ENCODE measurements at regions not wholly inside any gene's neighbourhood (a gene's known extent, or its start where the extent isn't known, plus 50 kb on each side); places are given as distances from the start of the nearest gene placed in this dataset.

DNA sequence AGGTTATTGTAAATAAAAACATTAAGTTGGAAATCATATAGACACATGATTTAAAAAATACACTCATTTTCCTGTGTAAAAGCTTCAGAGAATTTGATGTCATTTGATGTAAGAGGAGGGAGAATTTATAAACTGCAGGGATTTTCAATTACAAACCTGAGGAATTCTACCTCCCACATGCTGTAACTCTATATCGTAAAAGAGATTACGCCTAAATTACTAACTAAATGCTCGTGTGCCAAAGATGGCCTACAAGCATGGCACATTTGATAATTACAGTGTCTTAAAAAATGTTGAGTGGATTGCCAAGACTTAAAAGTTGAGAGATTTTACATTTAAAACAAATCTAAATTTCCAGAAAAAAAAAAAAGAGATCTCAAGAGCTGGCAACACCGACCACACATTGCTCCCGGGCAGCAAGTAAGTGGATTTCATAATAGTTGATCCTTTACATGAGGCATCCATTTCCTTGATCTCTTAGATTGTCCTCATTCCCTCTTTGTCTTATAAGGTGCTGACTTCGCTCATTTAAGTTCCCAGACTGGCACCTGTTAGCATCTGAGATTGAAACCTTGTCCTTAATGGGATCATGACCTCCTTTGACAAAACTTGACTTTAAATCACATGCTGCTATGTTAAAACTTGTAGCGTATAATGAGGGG lies 840.3 kb upstream of the ZEB2 start:
- no peak overlapping the region for H3K4me3 ChIP-seq (ENCODE audit: low read depth in 1 of 2, low read length in 1 of 2)
- TF ChIP-seq, protein P1, sequence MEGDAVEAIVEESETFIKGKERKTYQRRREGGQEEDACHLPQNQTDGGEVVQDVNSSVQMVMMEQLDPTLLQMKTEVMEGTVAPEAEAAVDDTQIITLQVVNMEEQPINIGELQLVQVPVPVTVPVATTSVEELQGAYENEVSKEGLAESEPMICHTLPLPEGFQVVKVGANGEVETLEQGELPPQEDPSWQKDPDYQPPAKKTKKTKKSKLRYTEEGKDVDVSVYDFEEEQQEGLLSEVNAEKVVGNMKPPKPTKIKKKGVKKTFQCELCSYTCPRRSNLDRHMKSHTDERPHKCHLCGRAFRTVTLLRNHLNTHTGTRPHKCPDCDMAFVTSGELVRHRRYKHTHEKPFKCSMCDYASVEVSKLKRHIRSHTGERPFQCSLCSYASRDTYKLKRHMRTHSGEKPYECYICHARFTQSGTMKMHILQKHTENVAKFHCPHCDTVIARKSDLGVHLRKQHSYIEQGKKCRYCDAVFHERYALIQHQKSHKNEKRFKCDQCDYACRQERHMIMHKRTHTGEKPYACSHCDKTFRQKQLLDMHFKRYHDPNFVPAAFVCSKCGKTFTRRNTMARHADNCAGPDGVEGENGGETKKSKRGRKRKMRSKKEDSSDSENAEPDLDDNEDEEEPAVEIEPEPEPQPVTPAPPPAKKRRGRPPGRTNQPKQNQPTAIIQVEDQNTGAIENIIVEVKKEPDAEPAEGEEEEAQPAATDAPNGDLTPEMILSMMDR (IDR thresholded peaks at IDR 0.05): no peak
- no peak overlapping the region for H3K27ac ChIP-seq
- H3K27me3 ChIP-seq: no peaks in the 10 kb centered on the region
- H3K4me1 ChIP-seq (ENCODE audit: control insufficient read depth in 1 of 2, insufficient read depth in 1 of 2, low read depth in 1 of 2, low read length in 1 of 2): no peaks in the 10 kb centered on the region
- no peaks in the 10 kb centered on the region for H3K36me3 ChIP-seq
- H3K9me3 ChIP-seq: no peaks in the 10 kb centered on the region

- H3K27ac ChIP-seq: no peak overlapping the region
- no peak overlapping the region for H3K4me3 ChIP-seq (ENCODE audit: low read depth in 1 of 2, low read length in 1 of 2)
- TF ChIP-seq, protein P1 (IDR thresholded peaks at IDR 0.05): no peak
- H3K9me3 ChIP-seq: no peaks in the 10 kb centered on the region
- no peaks in the 10 kb centered on the region for H3K4me1 ChIP-seq (ENCODE audit: control insufficient read depth in 1 of 2, insufficient read depth in 1 of 2, low read depth in 1 of 2, low read length in 1 of 2)
- no peaks in the 10 kb centered on the region for H3K36me3 ChIP-seq
- no peaks in the 10 kb centered on the region for H3K27me3 ChIP-seq
These were observed 839.6 kb upstream of the ZEB2 start for GRCh38 chr2:145359561-145359960.

GRCh38 chr2:145356056-145356455 lies 836.1 kb upstream of the ZEB2 start:
- H3K27ac ChIP-seq: no peak overlapping the region
- no peak overlapping the region for H3K4me3 ChIP-seq (ENCODE audit: low read depth in 1 of 2, low read length in 1 of 2)
- H3K9me3 ChIP-seq: no peaks in the 10 kb centered on the region
- H3K4me1 ChIP-seq (ENCODE audit: control insufficient read depth in 1 of 2, insufficient read depth in 1 of 2, low read depth in 1 of 2, low read length in 1 of 2): no peaks in the 10 kb centered on the region
- TF ChIP-seq, protein P1 (IDR thresholded peaks at IDR 0.05): no peak
- H3K36me3 ChIP-seq: no peaks in the 10 kb centered on the region
- H3K27me3 ChIP-seq: no peaks in the 10 kb centered on the region

- TF ChIP-seq, protein P1 (IDR thresholded peaks at IDR 0.05): no peak
- Histone ChIP-seq H3K27ac (no peak overlapping the region), H3K4me1 (ENCODE audit: control insufficient read depth in 1 of 2, insufficient read depth in 1 of 2, low read depth in 1 of 2, low read length in 1 of 2) (no peaks in the 10 kb centered on the region), H3K27me3 (no peaks in the 10 kb centered on the region), H3K9me3 (no peaks in the 10 kb centered on the region), H3K36me3 (no peaks in the 10 kb centered on the region), H3K4me3 (ENCODE audit: low read depth in 1 of 2, low read length in 1 of 2) (no peak overlapping the region)
These were observed 832.6 kb upstream of the ZEB2 start for GRCh38 chr2:145352484-145352883.

GRCh38 chr2:145351864-145352425 lies 832.0 kb upstream of the ZEB2 start:
- no peaks in the 10 kb centered on the region for H3K27me3 ChIP-seq
- no peaks in the 10 kb centered on the region for H3K36me3 ChIP-seq
- no peak overlapping the region for H3K27ac ChIP-seq
- no peaks in the 10 kb centered on the region for H3K4me1 ChIP-seq (ENCODE audit: control insufficient read depth in 1 of 2, insufficient read depth in 1 of 2, low read depth in 1 of 2, low read length in 1 of 2)
- TF ChIP-seq, protein P1 (IDR thresholded peaks at IDR 0.05): no peak
- no peaks in the 10 kb centered on the region for H3K9me3 ChIP-seq
- no peak overlapping the region for H3K4me3 ChIP-seq (ENCODE audit: low read depth in 1 of 2, low read length in 1 of 2)

Measured in neutrophil (primary cell).